Activated T-helper 9 cell treated with anti-CD3 and anti-CD28 coated beads, Interleukin-2, amount 50 U/mL, for 16 hours (primary cell): ENCODE measurements at regions not wholly inside any gene's neighbourhood (a gene's known extent, or its start where the extent isn't known, plus 50 kb on each side); places are given as distances from the start of the nearest gene placed in this dataset.

ENCODE experiments used
- DNase-seq: peaks from one replicate; pipeline ENCODE4 v3.0.0-alpha.2; 2020; ENCODE audit warnings: low read depth

DNA sequence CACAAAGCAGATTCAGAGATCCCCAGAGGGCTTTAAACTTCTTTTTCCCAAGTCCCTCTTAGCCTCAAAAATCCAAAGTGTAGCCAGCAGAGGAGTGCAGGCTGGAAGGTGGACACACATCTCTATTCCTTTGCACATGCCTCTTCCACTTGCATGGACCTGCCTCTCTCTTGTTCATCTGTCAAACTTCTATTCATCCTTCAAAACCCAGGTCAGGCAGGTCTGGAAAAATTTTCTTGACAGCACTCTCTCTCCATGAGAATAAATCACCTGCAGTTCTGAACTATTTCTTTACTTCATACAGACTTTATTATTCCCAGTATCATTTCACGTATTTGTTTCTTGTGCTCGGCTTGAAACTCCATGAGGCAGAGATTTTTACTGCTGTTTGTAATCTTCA, 127.5 kb downstream of the SS18 start:
- DNase-seq, result no peak

DNA sequence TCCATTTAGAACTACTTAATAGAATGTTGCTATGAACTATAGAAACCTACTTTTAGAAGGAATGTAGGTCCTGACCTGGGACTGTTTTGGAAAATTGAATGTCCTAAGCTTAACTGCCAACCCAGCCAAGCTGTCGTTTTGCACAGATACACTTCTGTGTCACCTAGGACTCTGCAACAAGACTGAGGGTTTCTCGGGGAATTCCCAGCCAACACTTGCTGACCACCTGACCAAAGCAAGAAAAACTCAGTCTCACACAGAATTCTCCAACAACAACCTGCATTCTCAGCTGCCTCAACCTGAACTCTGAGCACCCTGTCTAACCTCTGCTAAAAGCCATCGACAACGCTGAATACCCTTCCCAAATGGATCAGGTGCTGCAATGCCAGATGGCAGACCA, 128.2 kb downstream of the SS18 start:
- no peak for DNase-seq

DNA sequence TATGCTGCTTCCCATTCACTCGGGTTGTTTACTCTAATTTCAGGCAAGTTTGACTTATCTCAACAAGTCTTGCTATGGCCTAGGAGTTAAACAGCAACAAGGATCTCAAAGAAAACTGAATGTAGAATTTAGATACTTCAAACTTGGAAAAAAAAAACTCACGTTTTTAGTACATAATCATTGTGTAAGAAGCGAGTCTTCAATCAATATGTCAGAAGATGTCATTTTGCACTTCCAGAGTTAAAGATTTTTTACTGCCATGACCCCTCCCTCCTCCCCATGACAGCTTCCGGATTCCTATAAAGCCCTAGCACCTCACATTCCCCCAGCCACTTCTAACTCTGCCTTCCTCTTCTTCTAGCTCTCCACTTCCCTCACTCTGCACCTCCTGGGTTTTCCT, 133.4 kb downstream of the SS18 start:
- DNase-seq, result no peak

DNA sequence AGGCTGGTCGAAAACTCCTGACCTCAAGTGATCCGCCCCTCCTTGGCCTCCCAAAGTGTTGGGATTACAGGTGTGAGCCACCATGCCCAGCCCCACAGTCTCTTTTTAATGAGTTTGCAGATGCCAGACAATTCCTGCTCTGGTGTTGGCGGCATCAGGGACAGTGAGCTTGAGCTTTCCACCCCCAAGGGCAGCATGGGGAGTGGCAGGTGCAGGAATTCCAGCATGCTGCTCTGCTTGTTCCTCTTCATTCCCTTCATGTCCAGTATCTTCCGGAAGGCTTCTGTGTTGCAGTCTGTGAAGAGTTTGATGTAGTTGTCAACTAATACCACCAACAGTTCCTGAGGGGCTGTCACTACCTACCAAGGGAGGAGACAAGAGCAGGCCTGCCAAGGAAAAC, 137.3 kb downstream of the SS18 start:
- no peak for DNase-seq

DNA sequence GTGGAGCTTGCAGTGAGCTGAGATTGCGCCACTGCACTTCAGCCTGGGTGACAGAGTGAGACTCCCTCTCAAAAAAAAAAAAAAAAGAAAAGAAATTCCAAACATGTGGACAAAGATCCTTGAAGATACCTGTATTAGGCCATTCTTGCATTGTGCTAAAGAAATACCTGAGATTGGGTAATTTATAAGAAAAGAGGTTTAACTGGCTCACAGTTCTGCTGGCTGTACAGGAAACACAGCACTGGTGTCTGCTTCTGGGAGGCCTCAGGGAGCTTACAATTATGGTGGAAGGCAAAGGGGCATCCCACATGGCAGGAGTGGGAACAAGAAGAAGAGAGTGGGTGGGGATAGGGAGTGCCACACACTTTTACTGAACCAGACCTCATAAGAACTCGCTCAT, 140.1 kb downstream of the SS18 start:
- no peak for DNase-seq

DNA sequence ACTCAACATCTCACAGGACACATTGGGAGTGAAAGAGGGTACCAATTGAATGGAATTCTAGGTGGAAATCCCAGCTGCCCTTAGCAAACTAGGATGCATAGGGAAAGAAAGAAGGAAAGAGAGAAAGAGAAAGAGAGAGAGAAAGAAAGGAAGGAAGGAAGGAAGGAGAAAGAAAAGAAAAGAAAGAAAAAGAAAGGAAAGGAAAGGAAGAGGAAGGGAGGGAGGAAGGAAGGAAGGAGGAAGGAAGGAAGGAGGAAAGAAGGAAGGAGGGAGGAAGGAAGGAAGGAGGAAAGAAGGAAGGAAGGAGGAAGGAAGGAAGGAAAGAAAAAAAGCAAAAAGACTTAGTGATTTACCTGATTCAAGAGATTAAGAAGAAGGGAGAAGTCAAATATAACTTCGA, 143.9 kb downstream of the SS18 start:
- no peak for DNase-seq

DNA sequence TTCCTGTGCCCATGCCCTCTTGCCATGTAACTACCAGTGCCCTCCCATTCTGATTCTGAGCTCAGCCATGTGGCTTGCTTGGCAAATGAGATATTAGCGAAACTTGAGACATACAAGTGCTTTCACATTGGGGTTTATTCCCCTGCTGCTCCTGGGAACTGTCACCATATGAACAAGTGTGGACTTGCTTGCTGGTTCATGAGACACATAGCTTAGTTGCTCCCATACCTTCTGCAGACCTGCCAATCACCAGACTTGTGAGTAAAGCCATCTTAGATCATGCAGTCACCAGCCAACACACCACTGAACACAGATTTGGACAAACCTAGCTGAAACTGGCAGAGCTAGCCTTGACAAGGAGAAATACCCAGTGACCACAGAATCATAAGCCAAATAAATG, 155.1 kb downstream of the SS18 start:
- no peak for DNase-seq

DNA sequence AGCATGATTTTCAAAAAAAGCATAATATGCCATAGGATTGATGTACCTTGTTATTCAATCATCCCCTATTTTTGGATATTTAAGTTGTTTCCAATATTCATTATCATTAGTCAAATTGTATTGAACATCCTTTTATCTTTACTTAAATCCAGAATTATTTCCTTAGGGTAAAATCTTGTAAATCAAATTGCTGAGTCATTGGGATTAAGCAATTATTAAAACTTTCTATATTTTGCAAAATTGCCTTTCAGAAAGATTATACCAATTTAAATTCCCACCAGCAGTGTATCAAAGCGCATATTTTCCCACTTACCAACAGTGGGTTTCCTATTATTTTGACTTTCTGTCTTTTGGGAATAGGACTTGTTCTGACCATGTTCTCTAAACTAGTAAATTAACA, 159.3 kb downstream of the SS18 start:
- DNase-seq, result no peak

DNA sequence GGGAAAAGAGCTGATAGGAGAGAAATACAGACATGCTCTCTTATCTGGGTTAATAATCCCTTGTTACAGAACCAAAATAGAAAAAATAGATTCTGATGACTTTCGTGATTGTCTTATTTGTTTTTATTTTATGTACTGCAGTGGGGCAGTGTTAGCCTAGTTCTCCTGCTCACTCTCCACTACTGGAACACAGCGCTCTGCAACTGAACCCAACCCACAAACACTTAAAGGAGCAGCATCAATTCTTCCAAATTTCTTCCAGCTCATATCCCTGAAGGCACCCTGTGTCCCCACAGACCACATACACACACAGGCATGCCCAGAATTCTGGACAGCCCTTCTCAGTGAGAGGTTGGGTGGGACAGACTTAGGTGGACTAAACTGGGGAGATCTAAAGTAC, 160.6 kb downstream of the SS18 start:
- DNase-seq, result no peak

DNA sequence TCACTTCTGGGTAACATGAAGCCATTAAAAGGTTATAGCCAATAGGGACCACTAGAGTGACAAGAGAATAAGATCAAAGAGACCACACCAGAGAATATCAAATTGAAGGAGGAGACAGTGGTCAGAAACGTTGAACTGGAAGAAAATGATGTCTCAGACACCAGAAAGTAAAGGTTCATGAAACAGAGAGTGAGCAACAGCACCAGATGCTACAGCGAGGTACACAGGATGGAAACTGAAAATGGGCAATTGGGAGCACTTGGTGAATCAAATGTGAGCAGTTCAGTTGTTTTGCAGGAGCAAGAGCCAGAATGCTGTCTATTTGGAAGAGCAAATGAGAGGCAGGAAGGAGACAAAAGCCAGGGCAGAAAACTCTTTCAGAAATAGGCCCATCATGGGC, 162.6 kb downstream of the SS18 start:
- DNase-seq, result no peak

DNA sequence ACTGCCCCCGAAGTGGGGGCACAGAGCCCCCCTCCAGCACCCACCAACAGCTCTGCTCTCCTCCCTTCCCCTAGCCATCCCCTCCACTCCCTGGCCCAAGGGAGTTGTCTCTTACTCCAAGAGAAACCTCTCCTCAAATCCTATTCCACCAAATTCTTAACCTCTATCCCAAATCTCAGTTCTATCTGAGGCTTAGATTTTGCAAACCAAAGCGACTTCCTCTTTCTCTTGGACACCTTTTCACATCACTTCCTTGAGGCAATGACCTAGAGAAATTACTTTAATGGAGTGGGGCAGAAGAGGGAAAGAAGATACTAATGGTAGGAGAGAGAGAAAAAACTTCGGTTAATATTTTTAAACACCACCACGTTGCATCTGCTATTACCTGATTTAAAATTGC, 167.2 kb downstream of the SS18 start:
- no peak for DNase-seq

DNA sequence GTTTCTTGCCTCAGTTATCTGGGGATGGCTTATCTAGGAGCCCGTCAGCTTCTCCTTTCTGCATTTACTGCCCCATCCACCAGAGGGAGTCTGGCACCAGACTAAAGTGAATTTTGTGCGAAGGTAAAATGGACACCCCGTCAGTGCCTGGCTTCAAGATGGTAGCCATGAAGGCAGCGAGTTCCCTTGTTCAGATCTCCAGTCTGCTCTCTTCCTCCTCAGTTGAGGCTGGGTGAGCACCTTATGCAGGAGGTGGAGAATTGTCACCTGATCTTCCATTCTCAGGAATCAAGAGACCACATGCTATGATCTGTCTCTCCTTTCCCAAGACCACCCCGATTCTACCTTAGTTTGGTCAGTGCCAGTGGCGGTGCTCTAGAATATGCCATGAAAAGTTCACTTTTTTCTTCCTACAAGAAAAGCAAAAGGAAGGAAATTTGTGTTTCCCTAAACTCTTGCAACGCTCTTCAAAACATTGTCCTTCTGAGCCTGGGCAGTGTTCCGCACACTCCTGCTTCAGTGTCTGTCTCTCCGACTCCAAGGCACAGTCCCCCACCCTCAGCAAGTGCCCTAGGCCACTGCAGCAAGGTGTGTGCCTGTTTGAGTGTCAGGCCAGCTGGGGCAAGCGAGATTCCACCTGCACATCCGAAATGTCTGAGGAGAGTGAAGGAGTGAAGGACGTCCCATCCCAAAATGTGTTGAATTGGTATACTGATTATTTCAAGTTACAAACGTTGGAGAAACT, 168.6 kb downstream of the SS18 start:
- DNase-seq, result peak; percentile 3

DNA sequence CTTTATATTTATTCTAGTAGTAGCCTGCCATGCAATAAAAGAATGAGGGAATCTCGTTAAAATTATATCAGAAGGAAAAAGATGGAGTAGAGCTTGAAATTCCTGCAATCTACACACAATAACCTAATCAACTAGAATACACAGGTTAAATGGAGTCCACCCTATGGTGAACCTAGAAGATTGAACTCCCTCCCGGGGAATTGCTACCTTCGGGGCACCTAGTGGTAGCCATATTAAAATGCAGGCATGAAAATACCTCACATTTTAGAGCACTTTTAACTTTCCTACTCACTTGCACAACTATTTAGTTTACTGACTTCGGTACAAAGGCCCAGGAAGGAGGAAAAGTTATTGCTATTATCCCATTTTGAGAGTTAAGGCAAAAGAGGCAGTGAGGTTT, 174.5 kb downstream of the SS18 start:
- DNase-seq, result no peak

DNA sequence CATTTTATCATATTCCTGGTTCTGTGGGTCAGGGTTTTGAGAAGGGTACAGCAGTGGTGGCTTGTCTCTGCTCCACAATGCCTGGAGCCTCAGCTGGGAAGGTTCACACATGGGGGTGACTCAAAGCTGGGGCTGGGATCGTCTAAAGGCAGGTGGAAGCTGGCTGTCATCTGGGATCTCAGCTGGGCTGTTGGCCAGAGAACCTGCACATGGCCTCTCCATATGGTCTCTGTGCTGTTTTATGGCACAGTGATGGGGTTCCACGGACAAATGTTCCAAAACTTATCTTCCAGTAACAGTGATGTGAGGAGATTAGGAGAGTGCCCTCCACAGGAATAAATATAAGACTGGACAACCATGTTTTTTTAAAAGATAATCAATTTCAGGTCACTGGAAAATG, 191.4 kb downstream of the SS18 start:
- DNase-seq, result no peak

DNA sequence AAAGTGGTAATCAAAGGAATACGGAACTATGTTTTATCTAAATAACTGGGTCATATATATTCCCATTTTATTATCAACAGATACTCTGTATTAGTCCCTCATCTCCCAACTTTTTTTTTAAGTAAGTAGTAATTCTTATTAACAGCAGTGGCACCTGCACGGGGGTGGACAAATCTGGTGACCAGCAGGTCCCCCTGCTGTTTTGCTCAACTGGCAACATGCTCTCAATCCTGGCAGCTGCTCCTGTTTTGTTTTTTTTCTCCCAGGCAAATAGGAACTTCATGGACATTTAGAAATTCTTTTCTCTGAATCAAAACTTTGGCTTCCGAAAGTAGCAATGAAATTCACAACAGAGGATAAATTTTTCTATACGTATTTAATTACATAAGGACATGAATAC, 193.5 kb downstream of the SS18 start:
- DNase-seq, result no peak

DNA sequence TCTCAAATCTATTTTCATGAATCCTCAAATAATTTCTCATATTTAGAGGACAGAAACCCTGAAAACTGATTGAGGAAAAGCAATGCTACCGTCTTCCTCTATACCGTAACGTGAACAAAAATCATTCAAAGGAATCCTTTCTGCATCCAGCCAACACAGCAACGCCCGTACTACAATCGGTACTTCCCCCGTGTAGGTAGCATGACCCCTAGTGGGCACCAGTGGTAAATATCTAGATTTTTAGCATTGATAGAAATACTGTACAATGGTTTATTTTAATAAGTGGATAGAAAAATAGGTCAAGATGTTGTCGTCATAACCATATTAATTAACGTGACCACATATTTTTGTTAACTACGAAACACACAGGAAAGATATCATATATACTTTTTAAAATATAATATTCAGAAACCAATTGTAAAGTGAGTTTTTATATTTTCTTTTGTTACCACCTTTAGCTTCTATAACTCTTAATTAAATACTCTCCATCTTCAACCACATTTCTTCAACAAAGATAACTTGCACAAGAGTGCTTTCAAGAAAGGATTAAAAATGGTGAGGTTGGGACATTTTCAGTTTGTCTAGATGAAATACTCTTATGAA, 194.1 kb downstream of the SS18 start:
- no peak for DNase-seq

DNA sequence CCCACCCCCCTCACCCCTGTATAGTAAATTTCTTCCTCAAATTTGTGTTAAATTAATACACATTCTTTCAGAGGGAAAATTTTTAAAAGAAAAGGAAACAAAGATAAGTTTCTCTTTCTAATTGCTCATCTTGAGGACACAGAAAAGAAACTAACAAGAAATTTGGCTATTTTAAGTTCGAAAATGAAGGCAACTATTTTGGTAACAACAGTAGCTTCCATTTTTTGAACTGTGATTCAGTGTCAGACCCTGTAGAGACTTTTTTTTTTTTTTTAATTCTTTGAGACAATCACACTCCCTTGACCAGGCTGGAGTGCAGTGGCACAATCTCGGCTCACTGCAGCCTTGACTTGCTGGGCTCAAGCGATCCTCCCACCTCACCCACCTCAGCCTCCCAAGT, 194.9 kb downstream of the SS18 start:
- no peak for DNase-seq

DNA sequence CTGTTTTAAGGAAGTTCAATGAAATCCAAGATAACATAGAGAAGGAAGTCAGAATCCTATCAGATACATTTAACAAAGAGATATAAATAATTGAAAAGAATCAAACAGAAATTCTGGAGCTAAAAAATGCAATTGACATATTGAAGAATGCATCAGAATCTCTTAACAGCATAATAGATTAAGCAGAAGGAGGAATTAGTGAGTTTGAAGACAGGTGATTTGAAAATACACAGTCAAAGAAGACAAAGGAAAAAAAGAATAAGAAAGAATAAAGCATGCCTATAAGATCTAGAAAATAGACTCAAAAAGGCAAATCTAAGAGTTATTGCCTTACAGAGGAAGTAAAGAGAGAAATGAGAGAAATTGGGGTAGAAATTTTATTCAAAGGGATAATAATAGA, 204.1 kb downstream of the SS18 start:
- no peak for DNase-seq

DNA sequence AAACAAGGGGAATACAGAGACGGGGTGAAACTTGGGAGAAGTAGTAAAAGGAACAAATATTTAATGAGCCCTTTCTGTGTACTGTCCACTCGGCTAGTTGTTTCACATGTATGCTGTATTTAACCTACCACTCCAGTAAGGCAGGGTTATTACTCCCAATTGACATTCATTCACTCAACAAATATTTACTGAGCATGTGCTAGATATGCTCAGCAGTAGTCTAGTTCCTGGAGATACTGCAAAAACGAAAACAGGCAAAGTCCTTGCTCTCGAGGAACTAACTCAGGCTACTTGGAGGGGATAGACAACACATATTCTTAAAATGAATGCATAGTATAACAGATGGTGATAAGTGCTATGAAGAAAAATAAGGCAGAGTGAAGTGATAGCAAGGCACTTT, 207.3 kb downstream of the SS18 start:
- no peak for DNase-seq

DNA sequence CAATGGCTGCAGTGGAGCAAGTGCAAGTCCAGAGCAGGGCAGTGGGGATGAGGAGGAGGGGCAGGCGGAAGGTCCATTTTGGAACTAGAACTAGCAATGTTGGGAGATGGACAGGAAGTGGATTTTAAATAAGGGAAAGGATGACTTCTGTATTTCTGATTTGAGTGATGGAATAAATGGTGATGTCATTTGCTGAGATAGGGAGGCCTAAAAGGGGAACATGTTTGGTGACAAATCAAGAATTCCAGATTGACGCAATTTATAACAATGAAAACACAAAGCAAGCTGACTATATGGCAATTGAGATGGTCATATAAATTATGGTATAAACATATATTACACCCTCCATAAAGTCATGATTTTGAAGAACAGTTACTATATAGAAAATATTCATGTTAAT, 209.3 kb downstream of the SS18 start:
- DNase-seq, result no peak

DNA sequence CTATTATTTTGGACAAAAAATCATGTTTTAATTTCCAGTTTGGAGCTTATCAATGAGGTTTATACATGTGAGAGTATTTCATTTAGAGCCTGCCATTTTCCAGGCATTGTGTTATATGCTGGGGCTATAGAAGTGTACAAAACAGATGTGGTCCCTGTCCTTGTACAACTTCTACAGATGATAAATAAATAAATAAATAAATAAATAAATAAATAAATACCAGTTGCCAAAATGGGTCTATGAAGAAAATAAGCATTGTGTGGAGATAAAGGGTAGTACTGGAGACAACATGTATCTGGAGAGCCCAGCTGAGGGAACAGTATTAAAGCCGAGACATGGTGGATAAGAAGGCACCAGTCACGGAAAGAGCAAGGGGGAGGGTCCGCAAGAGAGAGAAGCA, 210.0 kb downstream of the SS18 start:
- no peak for DNase-seq

DNA sequence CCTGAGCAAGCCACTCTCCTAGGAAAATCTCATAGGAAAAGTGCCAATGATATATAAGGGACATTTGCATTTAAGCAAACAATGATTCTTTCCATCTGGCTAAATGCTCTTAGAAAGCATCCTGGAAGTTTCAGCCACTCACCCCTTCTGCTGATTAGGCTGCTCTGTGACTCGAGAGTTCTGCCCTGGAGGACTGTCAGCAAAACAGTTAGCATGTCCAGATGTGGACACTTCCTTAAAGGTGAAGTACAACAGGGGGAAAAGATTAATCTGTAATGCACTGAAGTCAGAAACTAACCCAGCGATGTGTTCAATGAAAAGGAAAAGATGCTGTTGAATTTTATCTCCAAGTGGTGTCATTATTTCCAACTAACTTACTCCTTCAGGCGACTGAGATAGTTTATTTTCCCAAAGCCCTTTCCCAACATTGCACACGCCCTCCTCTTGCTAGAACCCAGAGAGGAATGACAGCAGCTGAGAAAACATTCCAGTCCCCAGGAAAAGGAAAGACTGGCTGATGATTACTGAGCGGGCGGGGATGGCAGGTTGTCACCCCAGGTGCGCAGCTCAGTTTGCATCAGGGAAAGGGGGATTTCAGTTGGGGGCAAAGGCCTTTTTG, 214.0 kb downstream of the SS18 start:
- no peak for DNase-seq

DNA sequence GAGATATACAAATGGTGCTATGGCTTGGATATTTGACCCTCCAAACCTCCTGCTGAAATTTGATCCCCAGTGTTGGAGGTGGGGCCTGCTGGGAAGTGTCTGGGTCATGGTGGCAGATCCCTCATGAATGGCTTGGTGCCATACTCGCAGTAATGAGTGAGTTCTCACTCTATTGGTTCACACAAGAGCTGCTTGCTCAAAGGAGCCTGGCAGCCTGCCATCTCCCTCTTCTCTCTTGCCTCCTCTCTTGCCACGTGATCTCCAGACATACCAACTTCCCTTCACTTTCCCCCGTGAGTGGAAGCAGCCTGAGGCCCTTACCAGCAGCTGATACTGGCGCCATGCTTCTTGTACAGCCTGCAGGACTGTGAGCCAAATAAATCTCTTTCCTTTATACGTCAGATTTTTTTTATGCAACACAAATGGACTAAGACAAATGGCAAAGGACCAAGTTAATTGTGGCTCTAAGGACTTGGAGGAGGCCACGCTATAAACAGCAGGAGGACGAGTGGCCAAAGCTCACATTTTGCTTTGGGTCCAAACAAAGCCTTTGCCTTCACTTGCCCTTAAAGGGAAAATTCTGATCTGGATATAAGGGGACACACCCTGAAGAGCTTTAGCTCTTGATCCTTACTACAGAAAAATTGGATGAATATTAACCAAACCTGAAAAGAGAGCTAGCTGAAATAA, 214.7 kb downstream of the SS18 start:
- no peak for DNase-seq
